GM12878 (cell line): ENCODE measurements at regions not wholly inside any gene's neighbourhood (a gene's known extent, or its start where the extent isn't known, plus 50 kb on each side); places are given as distances from the start of the nearest gene placed in this dataset.

Source experiments
- BHLHE40 ChIP-seq, 2 experiments: fragments of 450-650 bp in 1 of 2; IDR thresholded peaks; 2 replicates each; pipeline ENCODE4 v1.6.1; 2011 to 2017; ENCODE audit warnings: low read depth in 2 of 2, borderline replicate concordance in 1 of 2, improper control_type of control experiment in 1 of 2, low read length in 1 of 2, mild to moderate bottlenecking in 1 of 2
- NFYB ChIP-seq: IDR thresholded peaks from 2 replicates; pipeline ENCODE4 v1.6.1; 2011; ENCODE audit warnings: low read depth, mild to moderate bottlenecking, low read length, improper control_type of control experiment, moderate library complexity; ENCODE audit not compliant: insufficient read depth
- POLR2A ChIP-seq: IDR thresholded peaks from 2 replicates; pipeline ENCODE4 v1.6.1; 2011; ENCODE audit warnings: low read depth, mild to moderate bottlenecking, low read length
- TBL1XR1 ChIP-seq: IDR thresholded peaks from 2 replicates; pipeline ENCODE4 v1.6.1; 2012; ENCODE audit warnings: low read depth, low read length, improper control_type of control experiment
- ZSCAN29 ChIP-seq: fragments of 450-650 bp; IDR thresholded peaks from 2 replicates; pipeline ENCODE4 v1.6.1; 2017; ENCODE audit warnings: mild to moderate bottlenecking, moderate library complexity
- TF ChIP-seq, protein P1 (sequence below), 3 experiments: IDR thresholded peaks in 2 of 3; conservative IDR thresholded peaks in 1 of 3; 2 replicates each; pipeline ENCODE4 v1.5.1; 2011; ENCODE audit warnings: low read depth in 3 of 3, low read length in 3 of 3, mild to moderate bottlenecking in 3 of 3, control low read depth in 2 of 3, moderate library complexity in 2 of 3, inconsistent platforms in 1 of 3, mixed read lengths in 1 of 3; ENCODE audit not compliant: control insufficient read depth in 2 of 3, insufficient read depth in 1 of 3; ENCODE audit errors: extremely low read depth in 1 of 3

DNA sequence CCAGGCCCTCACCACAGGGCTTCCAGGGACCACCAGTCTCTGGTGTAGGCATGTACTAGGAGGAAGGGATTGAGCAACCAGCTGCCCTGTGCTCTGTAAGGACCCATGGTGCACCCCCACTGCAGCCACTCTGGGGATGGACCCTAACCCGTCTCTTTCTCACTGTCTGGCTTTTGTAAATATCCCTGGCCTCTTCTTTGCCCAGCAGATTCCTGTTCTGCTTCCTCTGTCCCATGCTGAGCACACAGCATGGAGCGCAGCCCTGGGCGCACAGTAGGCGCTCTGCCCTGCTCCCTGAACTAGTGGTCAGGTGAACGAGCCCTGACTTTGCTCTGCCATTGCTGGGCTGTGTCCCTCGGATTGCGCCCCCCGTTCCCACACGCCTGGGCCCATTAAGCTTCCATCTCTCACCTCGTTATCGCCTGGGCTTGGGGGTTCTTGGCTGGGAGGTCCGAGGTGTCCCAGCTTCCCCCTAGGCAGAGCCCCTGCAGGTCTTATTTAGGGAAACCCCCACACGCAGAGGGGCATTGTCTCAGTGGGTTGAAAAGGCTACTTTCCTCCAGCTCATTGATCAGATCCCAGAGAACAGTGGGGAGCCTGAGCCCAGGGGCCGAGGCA lies 162.1 kb downstream of the MYCN start:
- TF ChIP-seq, protein P1, sequence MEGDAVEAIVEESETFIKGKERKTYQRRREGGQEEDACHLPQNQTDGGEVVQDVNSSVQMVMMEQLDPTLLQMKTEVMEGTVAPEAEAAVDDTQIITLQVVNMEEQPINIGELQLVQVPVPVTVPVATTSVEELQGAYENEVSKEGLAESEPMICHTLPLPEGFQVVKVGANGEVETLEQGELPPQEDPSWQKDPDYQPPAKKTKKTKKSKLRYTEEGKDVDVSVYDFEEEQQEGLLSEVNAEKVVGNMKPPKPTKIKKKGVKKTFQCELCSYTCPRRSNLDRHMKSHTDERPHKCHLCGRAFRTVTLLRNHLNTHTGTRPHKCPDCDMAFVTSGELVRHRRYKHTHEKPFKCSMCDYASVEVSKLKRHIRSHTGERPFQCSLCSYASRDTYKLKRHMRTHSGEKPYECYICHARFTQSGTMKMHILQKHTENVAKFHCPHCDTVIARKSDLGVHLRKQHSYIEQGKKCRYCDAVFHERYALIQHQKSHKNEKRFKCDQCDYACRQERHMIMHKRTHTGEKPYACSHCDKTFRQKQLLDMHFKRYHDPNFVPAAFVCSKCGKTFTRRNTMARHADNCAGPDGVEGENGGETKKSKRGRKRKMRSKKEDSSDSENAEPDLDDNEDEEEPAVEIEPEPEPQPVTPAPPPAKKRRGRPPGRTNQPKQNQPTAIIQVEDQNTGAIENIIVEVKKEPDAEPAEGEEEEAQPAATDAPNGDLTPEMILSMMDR (IDR thresholded peaks at IDR 0.05 in 2 of 3, conservative IDR thresholded peaks at IDR 0.05 in 1 of 3; ENCODE audit: control insufficient read depth in 2 of 3, extremely low read depth in 1 of 3, insufficient read depth in 1 of 3, low read depth in 3 of 3, low read length in 3 of 3) = no peak
- TF ChIP-seq ZSCAN29 (no peak), BHLHE40 (IDR thresholded peaks at IDR 0.05; ENCODE audit: borderline replicate concordance in 1 of 2, low read depth in 2 of 2, low read length in 1 of 2) (no peak), NFYB (no peak), TBL1XR1 (no peak), POLR2A (no peak)
